H1 (cell line): ENCODE measurements at regions not wholly inside any gene's neighbourhood (a gene's known extent, or its start where the extent isn't known, plus 50 kb on each side); places are given as distances from the start of the nearest gene placed in this dataset.

Experiments used
- BRCA1 ChIP-seq: IDR thresholded peaks from 2 replicates; pipeline ENCODE4 v1.6.1; 2012; ENCODE audit warnings: low read depth, low read length, improper control_type of control experiment
- POLR2A ChIP-seq, 2 experiments: IDR thresholded peaks; 1 replicate in 1 of 2; 2 replicates in 1 of 2; pipeline ENCODE4 v1.6.1; 2011; ENCODE audit warnings: low read depth in 2 of 2, low read length in 2 of 2, mild to moderate bottlenecking in 2 of 2; ENCODE audit errors: control extremely low read depth in 1 of 2
- RNF2 ChIP-seq: fragments of 200-900, 300-1000 bp; sonication (generic); IDR thresholded peaks from 2 replicates; pipeline ENCODE4 v1.7.1; 2016; ENCODE audit warnings: borderline replicate concordance, low read depth, mild to moderate bottlenecking, antibody characterized with exemption, low read length; ENCODE audit not compliant: poor library complexity, severe bottlenecking; ENCODE audit errors: missing control alignments
- TEAD4 ChIP-seq: IDR thresholded peaks from 2 replicates; pipeline ENCODE4 v1.6.1; 2012; ENCODE audit warnings: low read depth, low read length, inconsistent platforms, mixed read lengths

DNA sequence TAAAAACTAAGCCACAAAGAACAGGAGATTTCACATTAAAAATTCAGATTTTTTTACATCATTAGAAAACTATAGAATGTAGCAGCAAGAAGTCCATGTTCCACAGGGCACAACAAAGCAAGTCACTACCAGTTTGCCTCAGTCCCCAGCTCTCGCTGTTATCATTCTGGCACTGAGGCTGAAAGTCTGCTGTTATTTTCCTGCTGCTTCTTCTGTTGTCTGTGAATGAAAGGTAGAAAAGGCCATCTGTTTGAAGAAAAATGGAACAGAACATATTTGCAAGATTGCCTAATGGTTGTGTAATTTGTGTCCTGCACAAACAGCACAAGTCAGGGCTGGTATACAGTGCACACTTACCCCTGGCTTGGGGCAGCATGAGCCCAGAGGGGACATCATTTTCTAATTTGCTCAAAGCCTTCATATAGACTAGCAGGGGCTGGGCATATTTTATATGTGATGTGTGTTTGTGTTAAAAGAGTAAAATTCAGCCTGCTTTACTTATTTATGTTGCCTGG is 105.6 kb upstream of the COG2 start (continued):
- TF ChIP-seq RNF2 (no peak), BRCA1 (no peak), POLR2A (IDR thresholded peaks at IDR 0.05; ENCODE audit: control extremely low read depth in 1 of 2, low read depth in 2 of 2, low read length in 2 of 2) (no peak), TEAD4 (no peak)
